ENCODE measurements at regions not wholly inside any gene's neighbourhood (a gene's known extent, or its start where the extent isn't known, plus 50 kb on each side); places are given as distances from the start of the nearest gene placed in this dataset.

GRCh38 chr11:115706626-115707135, 202.5 kb upstream of the CADM1 start:
- no peak overlapping the region for H3K27ac ChIP-seq (ENCODE audit: low read length)
- intact Hi-C loops (cut with micrococcal nuclease; ENCODE audit: unreplicated experiment): no loop called here
- BruUV-seq (replicated peaks): no TSS peak
- H3K4me3 ChIP-seq (ENCODE audit: low read depth in 2 of 2, low read length in 2 of 2): no peak overlapping the region
- ChIA-PET POLR2A (no interaction called here), CTCF (no interaction called here)
- H3K27me3 ChIP-seq (ENCODE audit: control insufficient read depth, insufficient read depth, low read length): no peaks in the 10 kb centered on the region; the same call in 1 of the 2 replicates
- H3K9me3 ChIP-seq (ENCODE audit: control insufficient read depth, insufficient read depth, low read depth, low read length): no peaks in the 10 kb centered on the region
- DNase-seq (ENCODE audit: low read depth, low spot score) (no peak), ATAC-seq (no peak)
- H3K36me3 ChIP-seq (ENCODE audit: control insufficient read depth, insufficient read depth, low read length): no peaks in the 10 kb centered on the region
- in situ Hi-C loops (cut with HindIII; ENCODE audit: low pct_unique_long_range_greater_than_20kb, low sequenced_read_pairs): no loop called here
- H3K4me1 ChIP-seq (ENCODE audit: control insufficient read depth, insufficient read depth, low read length): no peaks in the 10 kb centered on the region
- TF ChIP-seq POLR2AphosphoS5 (IDR thresholded peaks at IDR 0.05; ENCODE audit: low read depth, low read length): no peak
- no peak for TF ChIP-seq CTCF (IDR thresholded peaks at IDR 0.05)
- no peak for TF ChIP-seq TCF7L2 (IDR thresholded peaks at IDR 0.05; ENCODE audit: low read depth, low read length)

DNA sequence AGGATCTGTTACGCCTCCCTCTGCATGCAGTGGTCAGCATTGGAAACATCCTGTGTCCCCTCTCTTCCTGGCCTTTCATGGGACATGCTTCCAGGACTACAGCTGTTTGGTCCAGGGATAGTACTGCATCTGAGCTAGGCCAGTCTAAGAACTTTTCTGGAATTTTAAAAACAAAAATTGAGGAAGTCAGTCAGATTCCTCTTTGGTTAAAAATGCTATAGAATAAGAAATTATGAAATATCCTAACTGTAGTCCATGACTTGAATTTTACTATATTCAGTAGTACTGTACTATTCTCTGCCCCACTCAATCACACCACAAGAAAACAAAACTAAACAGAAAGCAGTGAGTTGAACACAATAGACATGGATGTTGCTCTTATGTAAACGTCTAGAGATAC, 201.0 kb upstream of the CADM1 start:
- Histone ChIP-seq H3K36me3 (ENCODE audit: control insufficient read depth, insufficient read depth, low read length) (no peaks in the 10 kb centered on the region), H3K9me3 (ENCODE audit: control insufficient read depth, insufficient read depth, low read depth, low read length) (no peaks in the 10 kb centered on the region), H3K27ac (ENCODE audit: low read length) (no peak overlapping the region), H3K4me3 (ENCODE audit: low read depth in 2 of 2, low read length in 2 of 2) (no peak overlapping the region), H3K4me1 (ENCODE audit: control insufficient read depth, insufficient read depth, low read length) (no peaks in the 10 kb centered on the region), H3K27me3 (ENCODE audit: control insufficient read depth, insufficient read depth, low read length) (no peaks in the 10 kb centered on the region; the same call in 1 of the 2 replicates)
- in situ Hi-C loops (cut with HindIII; ENCODE audit: low pct_unique_long_range_greater_than_20kb, low sequenced_read_pairs) (no loop called here), intact Hi-C loops (cut with micrococcal nuclease; ENCODE audit: unreplicated experiment) (no loop called here)
- ChIA-PET POLR2A (no interaction called here), CTCF (no interaction called here)
- no TSS peak for BruUV-seq (replicated peaks)
- TF ChIP-seq CTCF (IDR thresholded peaks at IDR 0.05) (no peak), REST (IDR thresholded peaks at IDR 0.05; ENCODE audit: insufficient read depth in 1 of 2, low read depth in 2 of 2, low read length in 1 of 2) (no peak), POLR2AphosphoS5 (IDR thresholded peaks at IDR 0.05; ENCODE audit: low read depth, low read length) (no peak), SIN3A (IDR thresholded peaks at IDR 0.05; ENCODE audit: borderline replicate concordance, insufficient read depth, low read depth, low read length) (no peak), TCF7L2 (IDR thresholded peaks at IDR 0.05; ENCODE audit: low read depth, low read length) (no peak)
- DNase-seq (ENCODE audit: low read depth, low spot score) (no peak), ATAC-seq (no peak)
